Endothelial cell of umbilical vein (primary cell): ENCODE measurements at regions not wholly inside any gene's neighbourhood (a gene's known extent, or its start where the extent isn't known, plus 50 kb on each side); places are given as distances from the start of the nearest gene placed in this dataset.

ENCODE experiments used
- BruUV-seq: library from RNA; stranded (reverse); fragments of 400-500 nt; replicated peaks from 2 replicates; lab custom pipeline; 2021; lab: Mats Ljungman, UMichigan
- CTCF ChIA-PET: fragments of 300-600, 350-600 bp; sonication (Branson Sonifier 250); formaldehyde crosslinking; loops from one replicate; lab custom pipeline; 2021; ENCODE audit warnings: antibody characterized with exemption, inconsistent platforms; lab: Charles Lee
- POLR2A ChIA-PET: fragments of 300-600, 350-600 bp; sonication (Branson Sonifier 250); formaldehyde crosslinking; loops from one replicate; lab custom pipeline; 2021; ENCODE audit warnings: antibody characterized with exemption, inconsistent platforms; lab: Charles Lee
- DNase-seq: peaks from one replicate; pipeline ENCODE4 v3.0.0-alpha.2; 2011; ENCODE audit warnings: low read depth, low spot score
- FAIRE-seq: peaks from 2 replicates; lab custom pipeline; 2011; peaks lifted over from hg19 to GRCh38; lab: Jason Lieb, UNC
- H2AFZ ChIP-seq: 2 replicates; pipeline ENCODE4 v1.6.0; 2012; ENCODE audit warnings: low read depth, low read length, control low read depth, inconsistent platforms
- H3K27ac ChIP-seq: 2 replicates; pipeline ENCODE4 v1.5.1; 2011; ENCODE audit warnings: low read depth, mild to moderate bottlenecking, control low read depth, low read length, moderate library complexity; ENCODE audit not compliant: insufficient read depth
- H3K27me3 ChIP-seq, 2 experiments: 2 replicates each; pipeline versions ENCODE4 v1.6.0 to v1.6.1; 2011; ENCODE audit warnings: low read length in 2 of 2, mixed read lengths in 1 of 2; ENCODE audit not compliant: control insufficient read depth in 2 of 2, insufficient read depth in 2 of 2
- H3K36me3 ChIP-seq, 2 experiments: 2 replicates in 1 of 2; 3 replicates in 1 of 2; pipeline ENCODE4 v1.5.1; 2011; ENCODE audit warnings: low read length in 2 of 2, mild to moderate bottlenecking in 1 of 2, moderate library complexity in 1 of 2; ENCODE audit not compliant: control insufficient read depth in 2 of 2, insufficient read depth in 2 of 2; ENCODE audit errors: extremely low read depth in 1 of 2
- H3K4me1 ChIP-seq: 3 replicates; pipeline ENCODE4 v1.5.1; 2011; ENCODE audit warnings: mild to moderate bottlenecking, low read length; ENCODE audit not compliant: control insufficient read depth, insufficient read depth; ENCODE audit errors: extremely low read depth
- H3K4me2 ChIP-seq: 2 replicates; pipeline ENCODE4 v1.6.1; 2011; ENCODE audit warnings: low read length, control low read depth, mixed read lengths; ENCODE audit not compliant: insufficient read depth
- H3K4me3 ChIP-seq, 3 experiments: fragments of 200-600 bp in 1 of 3; sonication (generic), shearing (Covaris generic) in 1 of 3; replicated peaks in 1 of 3; 2 replicates each; pipeline ENCODE4 v1.5.1; 2011 to 2016; ENCODE audit warnings: control low read depth in 3 of 3, low read length in 3 of 3, mild to moderate bottlenecking in 2 of 3, inconsistent platforms in 1 of 3, low read depth in 1 of 3, moderate library complexity in 1 of 3; ENCODE audit not compliant: insufficient read depth in 1 of 3
- H3K79me2 ChIP-seq: 2 replicates; pipeline ENCODE4 v1.6.0; 2012; ENCODE audit warnings: low read length, inconsistent platforms; ENCODE audit not compliant: control insufficient read depth, insufficient read depth
- H3K9ac ChIP-seq: replicated peaks from 2 replicates; pipeline ENCODE3; 2011; ENCODE audit warnings: low read length, control low read depth; ENCODE audit not compliant: insufficient read depth; ENCODE audit errors: extremely low read depth
- H3K9me1 ChIP-seq: replicated peaks from 3 replicates; pipeline ENCODE4 v1.6.0; 2011; ENCODE audit warnings: mild to moderate bottlenecking, low read length; ENCODE audit not compliant: control insufficient read depth, insufficient read depth; ENCODE audit errors: extremely low read depth
- H3K9me3 ChIP-seq: replicated peaks from 2 replicates; pipeline ENCODE4 v1.5.1; 2012; ENCODE audit warnings: low read length, inconsistent platforms; ENCODE audit not compliant: control insufficient read depth, insufficient read depth
- H4K20me1 ChIP-seq: replicated peaks from 2 replicates; pipeline ENCODE3; 2011; ENCODE audit warnings: mild to moderate bottlenecking, low read length; ENCODE audit not compliant: control insufficient read depth, insufficient read depth; ENCODE audit errors: extremely low read depth
- CTCF ChIP-seq, 2 donors: IDR thresholded peaks; 1 replicate in 1 of 2; 2 replicates in 1 of 2; pipeline ENCODE4 v1.5.1; 2011; ENCODE audit warnings: low read length in 2 of 2, mild to moderate bottlenecking in 2 of 2, moderate library complexity in 2 of 2, control low read depth in 1 of 2, inconsistent platforms in 1 of 2, low read depth in 1 of 2; ENCODE audit not compliant: insufficient read depth in 1 of 2; ENCODE audit errors: extremely low read depth in 1 of 2
- EZH2 ChIP-seq: IDR thresholded peaks from 2 replicates; pipeline ENCODE4 v1.6.1; 2012; ENCODE audit warnings: borderline replicate concordance, low read depth, mild to moderate bottlenecking, moderate library complexity, low read length, inconsistent platforms; ENCODE audit not compliant: severe bottlenecking
- FOS ChIP-seq: IDR thresholded peaks from 2 replicates; pipeline ENCODE4 v1.6.1; 2011; ENCODE audit warnings: mild to moderate bottlenecking, low read length, moderate library complexity, borderline replicate concordance; ENCODE audit not compliant: insufficient read depth
- GATA2 ChIP-seq: IDR thresholded peaks from 2 replicates; pipeline ENCODE4 v1.7.0; 2011; ENCODE audit warnings: low read depth, mild to moderate bottlenecking, moderate library complexity, mixed read lengths, low read length; ENCODE audit not compliant: insufficient read length, insufficient read depth
- JUN ChIP-seq: IDR thresholded peaks from 2 replicates; pipeline ENCODE4 v1.6.1; 2011; ENCODE audit warnings: borderline replicate concordance, low read depth; ENCODE audit not compliant: insufficient read length, insufficient read depth
- MYC ChIP-seq: IDR thresholded peaks from one replicate; pipeline ENCODE4 v1.6.1; 2011; ENCODE audit warnings: mild to moderate bottlenecking, low read depth, low read length
- POLR2A ChIP-seq: IDR thresholded peaks from 2 replicates; pipeline ENCODE4 v1.6.1; 2012; ENCODE audit warnings: low read depth, mild to moderate bottlenecking, control low read depth, low read length
- POLR2AphosphoS5 ChIP-seq: IDR thresholded peaks from 2 replicates; pipeline ENCODE4 v1.6.1; 2012; ENCODE audit warnings: low read depth, mild to moderate bottlenecking, control low read depth, low read length, moderate library complexity; ENCODE audit not compliant: insufficient read depth
- dilution Hi-C: fragments of 300-500 bp; cut with MboI; formaldehyde crosslinking; loops from one replicate; pipeline ENCODE4 v1.15.0; 2019; ENCODE audit warnings: low sequenced_read_pairs; ENCODE audit not compliant: extremely low pct_ligation_motif_present
- intact Hi-C: fragments of 100-400 bp; cut with micrococcal nuclease; formaldehyde crosslinking; loops from one replicate; pipeline ENCODE4 v1.10.0; 2022
- TF ChIP-seq, protein P1 (sequence below): IDR thresholded peaks from 2 replicates; pipeline ENCODE4 v1.6.1; 2011; ENCODE audit not compliant: insufficient read depth, insufficient read length

DNA sequence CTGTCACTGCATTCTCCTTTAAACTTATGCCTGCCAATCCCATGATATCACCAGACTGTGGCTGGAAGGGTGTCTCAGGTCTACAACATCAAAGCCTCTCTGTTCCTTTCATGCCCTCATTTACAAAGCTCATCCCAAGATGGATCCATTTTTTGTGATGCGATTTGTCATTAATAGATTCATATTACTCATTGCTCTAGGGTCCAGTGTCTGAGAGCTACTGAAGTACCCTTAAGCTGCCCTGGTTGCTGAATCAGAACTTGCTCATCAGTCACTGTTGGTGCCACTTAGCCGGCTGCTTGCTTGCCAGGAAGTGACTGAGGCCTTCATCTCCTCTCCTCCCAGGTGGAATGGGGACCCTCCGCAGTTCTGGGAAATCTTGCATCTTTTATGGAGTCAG, 395.5 kb upstream of the BOD1L1 start:
- FAIRE-seq = no peak
- H3K9me3 ChIP-seq = no peaks in the 10 kb centered on the region
- intact Hi-C loops = no loop called here
- H3K4me3 ChIP-seq = no peak overlapping the region
- no peak overlapping the region for H3K27ac ChIP-seq
- no peaks in the 10 kb centered on the region for H3K79me2 ChIP-seq
- BruUV-seq = no TSS peak
- H3K9ac ChIP-seq = no peak overlapping the region
- no peaks in the 10 kb centered on the region for H3K4me1 ChIP-seq
- TF ChIP-seq, protein P1, sequence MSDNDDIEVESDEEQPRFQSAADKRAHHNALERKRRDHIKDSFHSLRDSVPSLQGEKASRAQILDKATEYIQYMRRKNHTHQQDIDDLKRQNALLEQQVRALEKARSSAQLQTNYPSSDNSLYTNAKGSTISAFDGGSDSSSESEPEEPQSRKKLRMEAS = no peak
- TF ChIP-seq CTCF (IDR thresholded peaks at IDR 0.05; ENCODE audit: extremely low read depth in 1 of 2, insufficient read depth in 1 of 2, low read depth in 1 of 2, low read length in 2 of 2) (no peak), POLR2AphosphoS5 (no peak), GATA2 (no peak), POLR2A (no peak), JUN (no peak), MYC (no peak), EZH2 (no peak), FOS (no peak)
- H3K27me3 ChIP-seq = no peaks in the 10 kb centered on the region
- H4K20me1 ChIP-seq = no peaks in the 10 kb centered on the region
- CTCF ChIA-PET = no interaction called here
- POLR2A ChIA-PET = no interaction called here
- dilution Hi-C loops = no loop called here
- H3K36me3 ChIP-seq = no peaks in the 10 kb centered on the region
- DNase-seq = no peak
- H2AFZ ChIP-seq = no peak overlapping the region
- no peaks in the 10 kb centered on the region for H3K9me1 ChIP-seq
- H3K4me2 ChIP-seq = no peak overlapping the region
